Endothelial cell of umbilical vein (primary cell): ENCODE measurements at regions not wholly inside any gene's neighbourhood (a gene's known extent, or its start where the extent isn't known, plus 50 kb on each side); places are given as distances from the start of the nearest gene placed in this dataset.

Experiments used
- BruUV-seq: library from RNA; stranded (reverse); fragments of 400-500 nt; replicated peaks from 2 replicates; lab custom pipeline; 2021; lab: Mats Ljungman, UMichigan
- CTCF ChIA-PET: fragments of 300-600, 350-600 bp; sonication (Branson Sonifier 250); formaldehyde crosslinking; loops from one replicate; lab custom pipeline; 2021; ENCODE audit warnings: antibody characterized with exemption, inconsistent platforms; lab: Charles Lee
- POLR2A ChIA-PET: fragments of 300-600, 350-600 bp; sonication (Branson Sonifier 250); formaldehyde crosslinking; loops from one replicate; lab custom pipeline; 2021; ENCODE audit warnings: antibody characterized with exemption, inconsistent platforms; lab: Charles Lee
- DNase-seq: peaks from one replicate; pipeline ENCODE4 v3.0.0-alpha.2; 2011; ENCODE audit warnings: low read depth, low spot score
- FAIRE-seq: peaks from 2 replicates; lab custom pipeline; 2011; peaks lifted over from hg19 to GRCh38; lab: Jason Lieb, UNC
- H2AFZ ChIP-seq: 2 replicates; pipeline ENCODE4 v1.6.0; 2012; ENCODE audit warnings: low read depth, low read length, control low read depth, inconsistent platforms
- H3K27ac ChIP-seq: 2 replicates; pipeline ENCODE4 v1.5.1; 2011; ENCODE audit warnings: low read depth, mild to moderate bottlenecking, control low read depth, low read length, moderate library complexity; ENCODE audit not compliant: insufficient read depth
- H3K27me3 ChIP-seq, 2 experiments: 2 replicates each; pipeline versions ENCODE4 v1.6.0 to v1.6.1; 2011; ENCODE audit warnings: low read length in 2 of 2, mixed read lengths in 1 of 2; ENCODE audit not compliant: control insufficient read depth in 2 of 2, insufficient read depth in 2 of 2
- H3K36me3 ChIP-seq, 2 experiments: 2 replicates in 1 of 2; 3 replicates in 1 of 2; pipeline ENCODE4 v1.5.1; 2011; ENCODE audit warnings: low read length in 2 of 2, mild to moderate bottlenecking in 1 of 2, moderate library complexity in 1 of 2; ENCODE audit not compliant: control insufficient read depth in 2 of 2, insufficient read depth in 2 of 2; ENCODE audit errors: extremely low read depth in 1 of 2
- H3K4me1 ChIP-seq: 3 replicates; pipeline ENCODE4 v1.5.1; 2011; ENCODE audit warnings: mild to moderate bottlenecking, low read length; ENCODE audit not compliant: control insufficient read depth, insufficient read depth; ENCODE audit errors: extremely low read depth
- H3K4me2 ChIP-seq: 2 replicates; pipeline ENCODE4 v1.6.1; 2011; ENCODE audit warnings: low read length, control low read depth, mixed read lengths; ENCODE audit not compliant: insufficient read depth
- H3K4me3 ChIP-seq, 3 experiments: fragments of 200-600 bp in 1 of 3; sonication (generic), shearing (Covaris generic) in 1 of 3; replicated peaks in 1 of 3; 2 replicates each; pipeline ENCODE4 v1.5.1; 2011 to 2016; ENCODE audit warnings: control low read depth in 3 of 3, low read length in 3 of 3, mild to moderate bottlenecking in 2 of 3, inconsistent platforms in 1 of 3, low read depth in 1 of 3, moderate library complexity in 1 of 3; ENCODE audit not compliant: insufficient read depth in 1 of 3
- H3K79me2 ChIP-seq: 2 replicates; pipeline ENCODE4 v1.6.0; 2012; ENCODE audit warnings: low read length, inconsistent platforms; ENCODE audit not compliant: control insufficient read depth, insufficient read depth
- H3K9ac ChIP-seq: replicated peaks from 2 replicates; pipeline ENCODE3; 2011; ENCODE audit warnings: low read length, control low read depth; ENCODE audit not compliant: insufficient read depth; ENCODE audit errors: extremely low read depth
- H3K9me1 ChIP-seq: replicated peaks from 3 replicates; pipeline ENCODE4 v1.6.0; 2011; ENCODE audit warnings: mild to moderate bottlenecking, low read length; ENCODE audit not compliant: control insufficient read depth, insufficient read depth; ENCODE audit errors: extremely low read depth
- H3K9me3 ChIP-seq: replicated peaks from 2 replicates; pipeline ENCODE4 v1.5.1; 2012; ENCODE audit warnings: low read length, inconsistent platforms; ENCODE audit not compliant: control insufficient read depth, insufficient read depth
- H4K20me1 ChIP-seq: replicated peaks from 2 replicates; pipeline ENCODE3; 2011; ENCODE audit warnings: mild to moderate bottlenecking, low read length; ENCODE audit not compliant: control insufficient read depth, insufficient read depth; ENCODE audit errors: extremely low read depth
- CTCF ChIP-seq, 2 donors: IDR thresholded peaks; 1 replicate in 1 of 2; 2 replicates in 1 of 2; pipeline ENCODE4 v1.5.1; 2011; ENCODE audit warnings: low read length in 2 of 2, mild to moderate bottlenecking in 2 of 2, moderate library complexity in 2 of 2, control low read depth in 1 of 2, inconsistent platforms in 1 of 2, low read depth in 1 of 2; ENCODE audit not compliant: insufficient read depth in 1 of 2; ENCODE audit errors: extremely low read depth in 1 of 2
- EZH2 ChIP-seq: IDR thresholded peaks from 2 replicates; pipeline ENCODE4 v1.6.1; 2012; ENCODE audit warnings: borderline replicate concordance, low read depth, mild to moderate bottlenecking, moderate library complexity, low read length, inconsistent platforms; ENCODE audit not compliant: severe bottlenecking
- FOS ChIP-seq: IDR thresholded peaks from 2 replicates; pipeline ENCODE4 v1.6.1; 2011; ENCODE audit warnings: mild to moderate bottlenecking, low read length, moderate library complexity, borderline replicate concordance; ENCODE audit not compliant: insufficient read depth
- GATA2 ChIP-seq: IDR thresholded peaks from 2 replicates; pipeline ENCODE4 v1.7.0; 2011; ENCODE audit warnings: low read depth, mild to moderate bottlenecking, moderate library complexity, mixed read lengths, low read length; ENCODE audit not compliant: insufficient read length, insufficient read depth
- MYC ChIP-seq: IDR thresholded peaks from one replicate; pipeline ENCODE4 v1.6.1; 2011; ENCODE audit warnings: mild to moderate bottlenecking, low read depth, low read length
- POLR2A ChIP-seq: IDR thresholded peaks from 2 replicates; pipeline ENCODE4 v1.6.1; 2012; ENCODE audit warnings: low read depth, mild to moderate bottlenecking, control low read depth, low read length
- POLR2AphosphoS5 ChIP-seq: IDR thresholded peaks from 2 replicates; pipeline ENCODE4 v1.6.1; 2012; ENCODE audit warnings: low read depth, mild to moderate bottlenecking, control low read depth, low read length, moderate library complexity; ENCODE audit not compliant: insufficient read depth
- dilution Hi-C: fragments of 300-500 bp; cut with MboI; formaldehyde crosslinking; loops from one replicate; pipeline ENCODE4 v1.15.0; 2019; ENCODE audit warnings: low sequenced_read_pairs; ENCODE audit not compliant: extremely low pct_ligation_motif_present
- intact Hi-C: fragments of 100-400 bp; cut with micrococcal nuclease; formaldehyde crosslinking; loops from one replicate; pipeline ENCODE4 v1.10.0; 2022
- TF ChIP-seq, protein P1 (sequence below): IDR thresholded peaks from 2 replicates; pipeline ENCODE4 v1.6.1; 2011; ENCODE audit not compliant: insufficient read depth, insufficient read length

DNA sequence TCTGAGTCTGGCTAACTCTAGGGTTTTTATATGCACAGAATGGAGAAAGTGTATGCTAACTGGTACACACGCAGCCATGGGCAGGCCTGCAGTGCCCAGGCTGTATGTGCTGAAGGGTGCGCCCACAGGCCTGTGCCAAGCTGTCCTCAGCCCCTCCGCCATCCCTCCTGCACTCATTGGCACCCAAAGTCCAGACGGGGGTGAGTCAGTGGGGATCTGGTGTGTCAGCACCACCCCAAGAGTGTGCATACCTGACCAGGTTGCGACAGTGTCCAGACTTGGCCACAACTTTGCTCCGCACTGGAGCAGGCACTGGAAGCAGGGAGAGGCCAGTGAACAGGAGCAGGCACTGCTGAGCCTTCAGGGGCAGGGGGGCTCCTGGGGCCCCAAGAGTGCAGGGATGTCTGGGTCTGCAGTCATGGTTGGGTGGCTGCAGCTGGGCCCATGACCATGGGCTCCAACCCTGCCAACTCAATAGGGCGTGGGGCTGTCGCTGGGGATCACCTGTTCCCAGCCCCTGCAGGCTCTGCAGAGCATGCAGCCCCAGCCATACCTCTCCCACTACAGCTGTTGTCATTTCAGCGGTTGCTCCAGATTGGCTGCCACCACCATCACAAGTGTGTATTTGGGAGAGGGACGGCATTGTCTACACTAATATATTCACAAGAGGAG lies 717.8 kb downstream of the EPHA7 start:
- BruUV-seq: no TSS peak
- no peak for FAIRE-seq
- CTCF ChIA-PET: interaction anchor here (1.0 to 1.3 kb wide), 2 partner anchors 10 to 57 kb away, joined by 3 read pairs; no protein-coding TSS in a partner anchor

DNA sequence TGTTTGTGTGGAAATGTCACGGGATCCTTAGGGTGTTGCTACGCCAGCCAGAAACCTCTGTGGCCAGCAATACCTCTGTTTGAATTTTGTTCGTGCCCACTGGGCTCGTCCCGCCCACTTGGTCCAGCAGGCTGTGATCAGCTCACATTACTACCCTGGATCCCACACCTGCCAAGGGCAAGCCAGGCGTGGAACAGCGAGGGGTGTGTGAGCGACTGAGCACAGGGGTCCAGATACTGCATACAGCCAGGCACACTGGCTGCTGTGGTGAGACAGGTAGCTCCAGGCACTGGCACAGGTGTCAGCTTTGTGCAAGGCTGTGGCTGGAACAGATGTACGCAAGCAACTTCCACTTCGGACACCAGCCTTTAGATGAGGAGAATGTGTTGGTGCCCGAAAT lies 718.9 kb downstream of the EPHA7 start:
- no TSS peak for BruUV-seq
- intact Hi-C loops: no loop called here
- CTCF ChIA-PET: interaction anchor here (1.0 kb wide), 1 partner anchor 9 kb away, joined by 3 read pairs; no protein-coding TSS in a partner anchor

More for the DNA sequence above, 717.8 kb downstream of the EPHA7 start:
- Histone ChIP-seq H2AFZ (no peak overlapping the region), H3K4me2 (no peak overlapping the region), H4K20me1 (no peaks in the 10 kb centered on the region), H3K4me1 (no peaks in the 10 kb centered on the region), H3K36me3 (no peaks in the 10 kb centered on the region), H3K79me2 (no peaks in the 10 kb centered on the region), H3K9me3 (no peaks in the 10 kb centered on the region), H3K27me3 (no peaks in the 10 kb centered on the region), H3K27ac (no peak overlapping the region), H3K9ac (no peak overlapping the region), H3K9me1 (no peaks in the 10 kb centered on the region), H3K4me3 (no peak overlapping the region)
- POLR2A ChIA-PET: no interaction called here
- DNase-seq: no peak
- intact Hi-C loops: no loop called here
- TF ChIP-seq POLR2AphosphoS5 (no peak), GATA2 (no peak), EZH2 (no peak)
- TF ChIP-seq, protein P1, sequence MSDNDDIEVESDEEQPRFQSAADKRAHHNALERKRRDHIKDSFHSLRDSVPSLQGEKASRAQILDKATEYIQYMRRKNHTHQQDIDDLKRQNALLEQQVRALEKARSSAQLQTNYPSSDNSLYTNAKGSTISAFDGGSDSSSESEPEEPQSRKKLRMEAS: no peak
- dilution Hi-C loops: no loop called here

More for the DNA sequence above, 718.9 kb downstream of the EPHA7 start:
- Histone ChIP-seq H3K9me1 (no peaks in the 10 kb centered on the region), H3K36me3 (no peaks in the 10 kb centered on the region), H3K4me1 (no peaks in the 10 kb centered on the region), H3K9ac (no peak overlapping the region), H3K27me3 (no peaks in the 10 kb centered on the region), H3K4me2 (no peak overlapping the region), H2AFZ (no peak overlapping the region), H3K4me3 (no peak overlapping the region), H4K20me1 (no peaks in the 10 kb centered on the region), H3K79me2 (no peaks in the 10 kb centered on the region), H3K27ac (no peak overlapping the region), H3K9me3 (no peaks in the 10 kb centered on the region)
- FAIRE-seq (no peak), DNase-seq (no peak)
- dilution Hi-C loops: no loop called here
- POLR2A ChIA-PET: no interaction called here
- no peak for TF ChIP-seq CTCF (IDR thresholded peaks at IDR 0.05; ENCODE audit: extremely low read depth in 1 of 2, insufficient read depth in 1 of 2, low read depth in 1 of 2, low read length in 2 of 2)
- TF ChIP-seq MYC: no peak
- TF ChIP-seq EZH2: no peak
- TF ChIP-seq POLR2AphosphoS5: no peak
- TF ChIP-seq FOS: no peak
- no peak for TF ChIP-seq POLR2A
